GM12875 (cell line): ENCODE measurements at regions not wholly inside any gene's neighbourhood (a gene's known extent, or its start where the extent isn't known, plus 50 kb on each side); places are given as distances from the start of the nearest gene placed in this dataset.
"Not testable (repeated sequence)": the region's sequence is repeated elsewhere in the genome, so short reads cannot be mapped to it uniquely, and the experiment has no call there.

Experiments
- H3K4me3 ChIP-seq: one replicate; pipeline ENCODE4 v1.5.1; 2011; ENCODE audit warnings: low read depth, low read length, control low read depth
- TF ChIP-seq, protein P1 (sequence below): IDR thresholded peaks from 2 replicates; pipeline ENCODE4 v1.5.1; 2011; ENCODE audit warnings: low read depth, mild to moderate bottlenecking, control low read depth, inconsistent platforms, low read length, moderate library complexity, borderline replicate concordance; ENCODE audit not compliant: insufficient read depth

GRCh38 chr7:93663561-93664299, 89.2 kb upstream of the CALCR start:
- no peak overlapping the region for H3K4me3 ChIP-seq
- TF ChIP-seq, protein P1, sequence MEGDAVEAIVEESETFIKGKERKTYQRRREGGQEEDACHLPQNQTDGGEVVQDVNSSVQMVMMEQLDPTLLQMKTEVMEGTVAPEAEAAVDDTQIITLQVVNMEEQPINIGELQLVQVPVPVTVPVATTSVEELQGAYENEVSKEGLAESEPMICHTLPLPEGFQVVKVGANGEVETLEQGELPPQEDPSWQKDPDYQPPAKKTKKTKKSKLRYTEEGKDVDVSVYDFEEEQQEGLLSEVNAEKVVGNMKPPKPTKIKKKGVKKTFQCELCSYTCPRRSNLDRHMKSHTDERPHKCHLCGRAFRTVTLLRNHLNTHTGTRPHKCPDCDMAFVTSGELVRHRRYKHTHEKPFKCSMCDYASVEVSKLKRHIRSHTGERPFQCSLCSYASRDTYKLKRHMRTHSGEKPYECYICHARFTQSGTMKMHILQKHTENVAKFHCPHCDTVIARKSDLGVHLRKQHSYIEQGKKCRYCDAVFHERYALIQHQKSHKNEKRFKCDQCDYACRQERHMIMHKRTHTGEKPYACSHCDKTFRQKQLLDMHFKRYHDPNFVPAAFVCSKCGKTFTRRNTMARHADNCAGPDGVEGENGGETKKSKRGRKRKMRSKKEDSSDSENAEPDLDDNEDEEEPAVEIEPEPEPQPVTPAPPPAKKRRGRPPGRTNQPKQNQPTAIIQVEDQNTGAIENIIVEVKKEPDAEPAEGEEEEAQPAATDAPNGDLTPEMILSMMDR, result no peak

DNA sequence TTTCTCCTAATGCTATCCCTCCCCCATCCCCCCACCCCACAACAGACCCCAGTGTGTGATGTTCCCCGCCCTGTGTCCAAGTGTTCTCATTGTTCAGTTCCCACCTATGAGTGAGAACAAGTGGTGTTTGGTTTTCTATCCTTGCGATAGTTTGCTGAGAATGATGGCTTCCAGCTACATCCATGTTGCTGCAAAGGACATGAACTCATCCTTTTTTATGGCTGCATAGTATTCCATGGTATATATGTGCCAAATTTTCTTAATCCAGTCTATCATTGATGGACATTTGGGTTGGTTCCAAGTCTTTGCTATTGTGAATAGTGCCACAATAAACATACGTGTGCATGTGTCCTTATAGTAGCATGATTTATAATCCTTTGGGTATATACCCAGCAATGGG, 83.6 kb upstream of the CALCR start:
- H3K4me3 ChIP-seq, result not testable (repeated sequence)

DNA sequence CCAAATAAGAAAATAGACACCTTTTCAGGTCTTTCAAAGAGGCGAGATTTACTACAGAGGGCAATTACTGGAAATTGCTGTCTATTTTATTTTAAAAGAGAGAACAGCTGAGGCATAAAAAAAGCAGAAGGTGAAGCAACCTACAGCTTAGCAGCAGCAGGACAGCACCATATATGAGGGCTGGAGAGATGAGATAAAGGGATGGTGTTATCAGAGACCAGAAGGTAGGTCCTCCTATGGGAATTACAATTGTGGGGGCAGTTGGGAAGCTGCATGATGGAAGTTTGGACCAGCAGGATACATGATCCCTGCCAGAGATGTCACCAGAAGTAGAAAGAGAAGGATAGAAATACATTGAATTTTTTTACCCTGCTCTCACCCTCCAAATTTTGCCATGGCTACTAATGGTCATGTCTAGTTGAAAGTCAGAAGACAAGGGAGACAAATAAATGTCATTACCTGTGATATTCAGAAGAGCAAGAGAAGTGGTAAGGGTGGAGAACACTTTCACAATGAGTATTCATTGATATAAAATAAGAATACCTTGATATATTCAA, 77.2 kb upstream of the CALCR start:
- no peak overlapping the region for H3K4me3 ChIP-seq
- TF ChIP-seq, protein P1, result no peak

DNA sequence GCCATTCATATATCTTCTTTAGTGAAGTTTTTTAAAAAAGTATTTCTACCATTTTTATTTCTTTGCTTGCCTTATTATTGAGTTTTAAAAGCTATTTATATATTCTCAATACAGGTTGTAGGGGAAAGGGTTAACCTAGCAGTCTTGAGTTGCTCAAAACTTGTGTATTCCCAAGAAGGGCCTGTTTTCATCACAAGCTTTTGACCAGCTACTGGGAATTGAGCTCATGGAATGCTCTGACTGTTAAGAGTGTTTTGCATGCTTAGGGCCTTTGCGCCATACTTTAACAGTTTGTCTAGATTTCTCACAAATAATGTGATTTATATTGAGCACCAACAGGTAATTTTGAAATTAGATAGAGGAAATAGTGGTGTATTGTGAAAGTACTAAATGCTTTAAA, 72.0 kb upstream of the CALCR start:
- TF ChIP-seq, protein P1, result no peak
- no peak overlapping the region for H3K4me3 ChIP-seq

DNA sequence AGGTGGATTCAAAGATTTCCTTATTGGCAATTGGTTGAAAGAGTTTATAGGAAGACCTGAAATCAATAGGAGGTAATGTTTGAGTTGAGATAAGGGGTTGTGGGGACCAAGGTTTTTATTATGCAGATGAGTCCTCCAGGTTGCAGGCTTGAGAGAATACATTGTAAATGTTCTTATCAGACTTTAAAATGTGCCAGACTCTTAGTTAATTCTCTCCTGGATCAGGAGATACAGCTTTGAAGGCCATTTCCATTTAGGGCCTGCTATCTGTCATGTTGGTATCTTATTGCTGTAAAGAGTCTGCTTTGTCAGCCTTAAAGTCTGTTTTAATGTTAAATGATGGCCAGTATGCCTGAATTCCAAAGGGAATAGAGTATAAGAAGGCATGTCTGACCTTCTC, 61.8 kb upstream of the CALCR start:
- no peak overlapping the region for H3K4me3 ChIP-seq
- TF ChIP-seq, protein P1, result no peak

- TF ChIP-seq, protein P1, result no peak
- no peak overlapping the region for H3K4me3 ChIP-seq
Observed at GRCh38 chr7:93632371-93632770, 57.8 kb upstream of the CALCR start.

DNA sequence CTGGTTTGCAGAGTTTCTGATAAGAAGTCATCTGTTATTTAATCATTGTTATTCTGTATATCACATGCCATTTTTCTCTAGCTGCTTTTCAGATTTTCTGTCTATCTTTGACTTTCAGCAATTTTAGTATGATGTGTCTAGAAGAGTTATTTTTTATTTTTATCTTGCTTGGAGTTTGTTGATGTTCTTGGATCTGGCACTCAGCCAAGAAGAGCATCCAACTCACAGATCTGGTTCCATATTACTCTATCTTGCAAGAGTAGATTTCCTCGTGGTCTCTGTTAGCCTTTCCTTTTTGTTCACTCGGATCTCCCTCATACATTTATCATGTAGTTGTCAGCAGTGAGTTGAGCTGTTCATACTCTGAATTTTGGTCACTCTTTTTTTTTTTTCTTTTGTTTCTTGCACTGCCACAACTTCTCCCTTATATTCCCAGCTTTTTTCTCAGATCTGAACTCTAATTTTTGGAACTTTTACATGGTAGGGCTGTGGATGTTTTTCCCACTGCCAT, 54.8 kb upstream of the CALCR start:
- no peak overlapping the region for H3K4me3 ChIP-seq
- TF ChIP-seq, protein P1, result no peak
